Sciatic nerve (tissue), 2 donors: ENCODE measurements at regions not wholly inside any gene's neighbourhood (a gene's known extent, or its start where the extent isn't known, plus 50 kb on each side); places are given as distances from the start of the nearest gene placed in this dataset.

ENCODE experiments used
- ATAC-seq: fragments of 200-7000 bp; cut with Tn5 transposase; one replicate; pipeline ENCODE4 v1.9.1; 2020; ENCODE audit warnings: mild to moderate bottlenecking, moderate library complexity
- DNase-seq: peaks from one replicate; pipeline ENCODE4 v3.0.0-alpha.2; 2020; ENCODE audit warnings: low spot score
- intact Hi-C: fragments of 100-400 bp; cut with DNase I; formaldehyde crosslinking; loops from one replicate; pipeline ENCODE4 v1.14.2; 2022
- donor health status: DM: no; HTN: no; CAD: no.
- donor health status: DM: no; HTN: no; CAD: no.

DNA sequence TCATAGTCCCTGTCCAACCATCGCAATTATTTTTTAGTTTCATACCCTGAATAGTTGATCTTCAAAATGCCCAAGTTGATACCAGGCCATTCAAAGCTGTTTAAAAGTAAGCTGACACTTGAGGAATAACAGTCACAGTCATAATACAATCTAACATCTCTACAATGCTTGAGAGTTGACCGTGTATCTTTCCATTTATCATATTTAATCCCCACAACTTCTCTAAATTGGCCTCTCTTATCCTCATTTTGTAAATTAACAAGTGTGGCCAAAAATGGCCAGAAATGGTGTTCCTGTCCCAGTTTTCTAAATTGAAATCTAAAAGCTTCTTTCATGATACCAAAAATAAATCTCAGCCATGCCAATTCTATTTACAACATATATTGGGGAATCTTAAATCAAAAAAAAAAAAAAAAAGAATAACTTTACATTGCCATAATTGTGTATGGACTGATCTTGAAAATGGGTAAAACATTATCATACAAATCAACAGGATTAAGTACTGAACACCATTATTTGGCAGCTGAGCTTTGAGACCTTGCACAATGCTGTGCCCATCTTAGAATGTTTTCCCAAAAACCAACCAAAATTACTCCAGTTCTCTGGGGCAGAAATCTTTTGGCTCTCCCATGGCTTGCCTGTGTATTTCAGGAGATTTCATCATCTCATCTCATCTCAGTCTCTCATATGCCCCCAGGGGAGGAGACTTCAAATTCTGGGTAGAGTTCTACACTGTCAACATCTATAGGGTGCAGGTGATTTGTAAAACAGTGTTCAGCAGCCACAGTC lies 448.7 kb upstream of the JARID2 start:
- ATAC-seq, result no peak
- DNase-seq, result no peak
- intact Hi-C loops, result no loop called here

- intact Hi-C loops, result no loop called here
- DNase-seq (no peak), ATAC-seq (no peak)
Observed at GRCh38 chr6:14797875-14798593, 447.8 kb upstream of the JARID2 start.

DNA sequence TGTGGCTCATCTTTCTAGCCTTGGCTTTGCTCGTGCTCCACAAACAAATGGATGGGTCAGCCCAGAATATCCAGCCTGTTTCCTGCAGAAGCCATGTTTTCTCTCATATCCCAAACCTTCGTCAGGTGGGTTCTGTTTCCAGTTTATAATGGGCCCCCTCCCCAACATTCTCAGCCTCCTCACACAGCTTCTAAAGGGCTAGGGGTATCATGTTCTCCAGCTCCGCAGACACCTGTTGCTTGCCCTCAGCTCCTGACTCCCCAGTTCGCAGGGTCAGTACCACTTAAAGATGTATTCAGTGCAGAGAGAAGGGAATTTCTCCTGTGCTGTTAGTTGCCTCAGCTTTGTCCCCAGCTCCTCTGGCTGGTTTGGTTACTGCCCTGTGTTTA lies 447.3 kb upstream of the JARID2 start:
- no peak for DNase-seq
- ATAC-seq, result no peak
- intact Hi-C loops, result no loop called here

- no peak for DNase-seq
- intact Hi-C loops, result no loop called here
- no peak for ATAC-seq
Observed at GRCh38 chr6:14798996-14799588, 446.8 kb upstream of the JARID2 start.

- peak; percentile 95 for ATAC-seq
Observed at GRCh38 chr6:14799928-14800327, 445.9 kb upstream of the JARID2 start.

DNA sequence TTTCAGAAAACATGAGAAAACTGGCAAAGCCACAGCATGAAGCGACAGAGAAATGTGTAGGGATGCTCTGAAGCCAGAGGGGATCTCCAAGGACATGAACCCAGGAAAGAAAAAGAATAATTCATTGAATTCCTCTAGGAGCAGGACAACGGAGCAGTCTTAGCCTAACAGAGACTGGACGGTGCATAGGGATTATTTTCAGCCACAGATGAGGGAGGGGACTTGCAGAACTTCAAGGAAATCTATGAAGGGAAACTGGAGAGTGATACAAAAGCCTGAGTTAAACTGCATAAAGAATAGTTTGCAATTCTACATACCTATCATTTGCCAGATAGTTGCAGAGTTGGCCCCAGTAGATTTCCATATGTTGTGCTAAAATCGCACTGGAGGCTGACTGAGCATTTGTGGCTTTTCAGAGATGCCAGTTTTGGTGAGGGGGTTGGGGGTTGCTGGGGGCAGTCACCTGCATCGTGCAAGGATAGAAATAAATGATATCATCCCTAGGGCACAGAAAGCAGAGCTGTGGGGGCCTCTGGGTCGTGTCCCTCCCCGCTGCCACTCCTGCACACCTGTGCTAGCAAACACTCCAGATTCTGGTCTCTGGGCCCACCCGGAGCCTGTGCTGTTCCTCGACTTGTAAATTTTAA lies 443.2 kb upstream of the JARID2 start:
- no peak for ATAC-seq
- intact Hi-C loops, result no loop called here
- no peak for DNase-seq

More at GRCh38 chr6:14799928-14800327, 445.9 kb upstream of the JARID2 start:
- peak; percentile 68 for DNase-seq
- intact Hi-C loops, result no loop called here

- DNase-seq (no peak), ATAC-seq (peak; percentile 47)
- intact Hi-C loops, result no loop called here
Observed at GRCh38 chr6:14804001-14804784, 441.7 kb upstream of the JARID2 start.

GRCh38 chr6:14804785-14805210 lies 441.1 kb upstream of the JARID2 start:
- intact Hi-C loops, result no loop called here
- ATAC-seq (peak; percentile 87), DNase-seq (peak; percentile 94)

GRCh38 chr6:14806101-14806500 lies 439.8 kb upstream of the JARID2 start:
- ATAC-seq (no peak), DNase-seq (no peak)
- intact Hi-C loops, result no loop called here

DNA sequence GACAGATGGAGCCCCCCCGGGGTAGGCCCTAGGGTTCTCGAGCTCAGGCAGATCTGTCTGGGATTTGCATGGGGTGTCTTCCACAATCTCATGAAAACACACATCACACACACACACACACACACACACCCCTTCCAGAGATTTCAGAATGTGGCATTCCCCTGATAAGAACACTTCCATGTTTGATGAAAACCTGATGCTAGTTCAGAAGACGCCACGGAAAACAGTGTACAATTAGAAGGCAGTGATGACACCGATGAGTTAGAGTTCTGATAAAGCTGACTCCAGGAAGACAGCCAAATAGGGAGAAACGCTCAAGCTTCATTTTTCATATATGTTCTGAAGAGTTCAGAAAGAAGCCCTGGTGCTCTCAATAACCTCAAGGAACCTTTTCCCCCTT lies 438.7 kb upstream of the JARID2 start:
- intact Hi-C loops, result no loop called here
- no peak for ATAC-seq

GRCh38 chr6:14807971-14808370 lies 437.9 kb upstream of the JARID2 start:
- DNase-seq (no peak), ATAC-seq (no peak)
- intact Hi-C loops, result no loop called here

More for the DNA sequence above, 438.7 kb upstream of the JARID2 start:
- no peak for DNase-seq

DNA sequence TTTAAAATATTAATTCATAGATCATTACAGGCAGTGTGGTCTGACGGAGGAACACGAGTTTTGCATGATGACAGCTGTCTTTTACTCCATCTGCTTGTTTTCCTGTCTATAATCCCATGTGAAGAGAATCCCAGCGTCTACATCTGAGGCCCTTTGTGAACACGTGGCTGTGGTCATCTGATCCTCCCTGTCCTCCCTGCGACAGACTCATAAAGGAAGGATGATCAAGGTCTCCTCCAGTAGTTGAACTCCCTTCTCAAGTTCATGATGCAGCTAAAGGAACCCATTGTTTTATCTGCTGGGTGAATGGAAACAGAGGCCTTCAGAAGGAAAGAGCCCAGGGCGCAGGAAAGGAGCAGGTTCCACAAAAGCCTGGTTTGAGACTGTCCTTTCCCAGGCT lies 435.8 kb upstream of the JARID2 start:
- intact Hi-C loops, result no loop called here
- DNase-seq, result no peak
- ATAC-seq, result no peak

DNA sequence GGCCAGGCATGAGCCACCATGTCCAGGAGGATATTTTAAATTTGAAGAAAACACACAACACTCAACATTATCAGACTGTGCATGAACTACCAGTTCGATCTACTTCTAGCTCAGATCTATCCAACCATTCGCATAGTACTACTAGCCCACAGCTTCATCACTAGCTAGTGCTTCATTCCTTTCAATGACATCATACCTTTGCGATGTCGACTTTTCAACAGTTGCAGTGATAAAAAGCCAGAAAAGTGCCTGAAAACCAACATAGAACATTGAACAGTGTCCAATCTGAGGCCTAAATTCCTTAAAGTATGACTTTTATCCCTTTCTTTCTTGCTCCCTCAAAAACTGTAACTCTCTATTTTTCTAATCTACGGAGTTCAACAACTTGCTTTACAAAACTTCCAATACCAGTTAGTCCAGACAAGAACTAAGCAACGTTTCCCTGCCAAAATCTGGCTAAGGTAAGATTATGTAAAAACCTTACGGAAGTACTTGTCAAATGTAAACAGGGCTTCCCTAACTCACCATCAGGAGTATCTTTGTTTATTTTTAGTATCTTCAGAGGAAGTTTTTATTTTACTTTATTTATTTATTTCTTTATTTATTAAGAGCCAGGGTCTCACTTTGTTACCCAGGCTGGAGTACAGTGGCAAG lies 434.0 kb upstream of the JARID2 start:
- no peak for ATAC-seq
- no peak for DNase-seq
- intact Hi-C loops, result no loop called here

- intact Hi-C loops, result no loop called here
- ATAC-seq (no peak), DNase-seq (no peak)
Observed at GRCh38 chr6:14814016-14814415, 431.9 kb upstream of the JARID2 start.

DNA sequence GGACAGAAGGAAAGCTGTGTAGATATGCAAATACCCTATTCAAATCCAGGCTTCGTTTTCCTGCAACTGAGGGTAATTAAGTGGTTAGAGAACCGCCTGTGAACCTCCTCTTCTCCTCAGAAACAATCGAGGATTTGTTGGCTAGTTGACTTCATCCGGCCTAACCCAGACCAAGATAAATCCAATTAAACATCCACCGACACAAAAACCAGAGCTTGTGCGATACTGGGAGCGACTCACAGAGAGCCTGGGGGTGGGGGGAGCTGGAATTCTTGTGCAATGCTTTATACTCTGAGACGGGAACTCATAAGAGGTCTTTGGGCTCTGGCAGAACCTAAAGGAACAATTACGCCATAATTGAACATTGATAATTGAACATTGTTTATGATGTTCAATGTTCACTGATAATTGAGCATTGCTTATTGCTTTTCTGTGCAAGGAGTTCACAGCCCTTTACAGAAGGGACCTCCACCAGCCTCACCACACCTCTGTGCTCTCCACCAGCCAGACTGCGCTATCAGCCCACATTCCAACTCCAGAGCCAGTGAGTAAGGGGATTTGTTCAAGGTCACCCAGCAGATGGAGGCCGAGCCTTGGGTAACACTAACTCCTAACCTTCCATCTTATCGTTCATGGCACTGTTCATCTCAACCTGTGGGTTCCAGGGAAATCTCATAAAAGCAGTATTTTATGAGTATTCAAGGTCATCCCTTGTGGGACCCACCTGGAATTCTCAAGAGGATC lies 429.6 kb upstream of the JARID2 start:
- intact Hi-C loops, result no loop called here
- ATAC-seq (peak; percentile 85), DNase-seq (no peak)

GRCh38 chr6:14817074-14817473 lies 428.8 kb upstream of the JARID2 start:
- ATAC-seq (peak; percentile 10), DNase-seq (no peak)
- intact Hi-C loops, result no loop called here

DNA sequence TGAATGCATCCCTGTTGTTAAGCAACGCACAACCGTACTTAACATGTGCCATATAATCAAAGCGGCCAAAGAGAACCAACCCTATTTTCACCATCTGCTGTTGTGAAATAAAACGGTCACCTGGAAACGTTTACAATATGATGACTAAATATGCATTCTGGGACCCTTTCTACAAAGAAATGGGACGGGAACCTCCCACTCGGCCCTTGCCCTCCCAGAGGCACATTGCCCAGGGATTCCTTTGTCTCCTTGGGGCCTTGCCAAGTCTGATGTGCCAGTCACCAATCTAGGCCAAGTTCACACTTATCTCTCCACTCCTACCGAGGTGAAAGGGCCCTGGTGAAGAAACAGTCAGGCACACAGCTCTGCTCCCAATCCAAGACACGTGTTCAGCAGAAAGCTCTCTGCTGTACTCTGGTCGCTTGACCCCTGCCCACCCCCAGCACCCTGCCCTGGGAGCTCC lies 427.4 kb upstream of the JARID2 start:
- ATAC-seq, result no peak
- intact Hi-C loops, result no loop called here
- DNase-seq, result no peak

- DNase-seq (no peak), ATAC-seq (no peak)
- intact Hi-C loops, result no loop called here
Observed at GRCh38 chr6:14819001-14819400, 426.9 kb upstream of the JARID2 start.
